SH-SY5Y (cell line): ENCODE measurements at regions not wholly inside any gene's neighbourhood (a gene's known extent, or its start where the extent isn't known, plus 50 kb on each side); places are given as distances from the start of the nearest gene placed in this dataset.

Experiments
- GATA2 ChIP-seq: IDR thresholded peaks from 2 replicates; pipeline ENCODE4 v1.6.1; 2011; ENCODE audit warnings: mild to moderate bottlenecking, low read depth, low read length
- GATA3 ChIP-seq: IDR thresholded peaks from 2 replicates; pipeline ENCODE4 v1.6.1; 2011; ENCODE audit warnings: low read depth, mild to moderate bottlenecking, low read length, moderate library complexity

DNA sequence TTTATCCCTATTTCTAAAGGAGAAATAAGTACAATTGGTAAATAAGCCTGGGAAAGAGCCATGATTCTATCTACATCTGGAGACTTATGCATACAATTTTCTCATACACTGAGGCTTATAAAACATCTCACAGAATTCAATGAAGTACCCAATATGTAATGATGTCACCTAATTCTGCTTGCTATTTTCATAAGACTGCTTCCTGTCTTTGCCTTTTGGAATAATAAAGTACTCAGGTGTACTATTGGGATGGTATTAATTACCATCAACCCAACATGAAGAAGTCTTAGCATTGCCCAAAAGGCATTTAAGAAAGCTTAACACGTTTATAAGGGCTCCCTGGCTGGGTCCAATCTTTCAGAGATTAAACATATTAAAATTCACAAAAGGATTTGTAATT, 216.4 kb upstream of the TSHZ2 start:
- no peak for TF ChIP-seq GATA3
- no peak for TF ChIP-seq GATA2

DNA sequence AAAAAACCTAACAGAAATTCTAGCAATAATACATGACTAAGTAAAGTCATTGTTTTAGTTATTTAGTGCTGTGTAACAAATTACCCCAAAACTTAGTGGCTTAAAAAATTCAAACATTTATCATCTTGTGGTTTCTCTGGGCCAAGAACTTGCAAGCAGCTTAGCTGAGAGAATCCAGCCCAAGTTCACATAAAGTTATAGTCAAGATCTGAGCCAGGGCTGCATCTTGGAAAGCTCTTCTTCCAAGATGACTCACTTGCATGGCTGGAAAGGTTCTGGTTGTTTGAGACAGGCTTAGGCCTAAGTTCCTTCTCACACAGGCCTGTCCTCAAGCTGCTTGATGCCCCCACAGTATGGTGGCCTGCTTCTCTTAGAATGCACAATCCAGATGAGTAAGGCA, 217.8 kb upstream of the TSHZ2 start:
- no peak for TF ChIP-seq GATA2
- TF ChIP-seq GATA3 = no peak

DNA sequence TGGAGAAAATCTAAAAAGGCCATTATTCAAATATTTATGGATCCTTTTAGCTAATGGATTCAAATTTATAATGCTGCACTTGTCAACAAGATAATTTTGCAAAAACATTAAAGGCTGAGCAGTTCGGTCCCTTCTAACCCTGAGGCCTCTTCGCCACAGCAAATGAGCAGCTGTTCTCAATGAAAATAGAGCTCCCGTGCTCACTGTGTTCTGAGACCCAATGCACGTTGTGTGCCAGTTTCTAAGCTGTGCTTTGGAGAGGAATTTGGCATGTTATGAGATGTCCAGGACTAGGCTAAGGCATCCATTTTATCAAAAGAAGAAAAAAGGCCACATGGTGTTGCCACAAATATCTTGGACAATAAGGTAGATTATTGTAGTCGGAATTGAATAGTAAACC, 220.1 kb upstream of the TSHZ2 start:
- TF ChIP-seq GATA2 = no peak
- TF ChIP-seq GATA3 = no peak

GRCh38 chr20:52751571-52751970, 220.6 kb upstream of the TSHZ2 start:
- no peak for TF ChIP-seq GATA2
- no peak for TF ChIP-seq GATA3

DNA sequence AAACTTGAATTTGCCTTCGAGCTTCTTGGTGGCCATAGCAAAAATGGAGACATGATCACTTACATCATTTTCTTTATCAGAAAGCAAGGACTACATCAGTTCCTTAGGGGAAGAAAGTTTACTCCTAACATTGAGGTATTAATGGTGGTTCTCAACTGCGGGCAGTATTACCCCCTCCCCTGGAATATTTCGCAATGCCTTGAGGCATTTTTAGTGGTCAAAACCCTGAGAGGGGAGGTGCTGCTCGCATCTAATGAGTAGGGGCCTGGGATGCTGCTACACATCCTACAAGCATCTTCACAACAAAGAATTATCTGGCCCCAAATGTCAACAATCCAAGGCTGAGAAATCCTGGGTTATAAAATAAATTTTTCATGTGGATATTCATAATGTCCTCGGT, 222.2 kb upstream of the TSHZ2 start:
- TF ChIP-seq GATA2 (no peak), GATA3 (no peak)

- TF ChIP-seq GATA3 (no peak), GATA2 (0 out of 2 replicates have a peak, but pooled peaks have one; percentile 20)
These were observed 223.2 kb upstream of the TSHZ2 start for GRCh38 chr20:52748990-52749389.

DNA sequence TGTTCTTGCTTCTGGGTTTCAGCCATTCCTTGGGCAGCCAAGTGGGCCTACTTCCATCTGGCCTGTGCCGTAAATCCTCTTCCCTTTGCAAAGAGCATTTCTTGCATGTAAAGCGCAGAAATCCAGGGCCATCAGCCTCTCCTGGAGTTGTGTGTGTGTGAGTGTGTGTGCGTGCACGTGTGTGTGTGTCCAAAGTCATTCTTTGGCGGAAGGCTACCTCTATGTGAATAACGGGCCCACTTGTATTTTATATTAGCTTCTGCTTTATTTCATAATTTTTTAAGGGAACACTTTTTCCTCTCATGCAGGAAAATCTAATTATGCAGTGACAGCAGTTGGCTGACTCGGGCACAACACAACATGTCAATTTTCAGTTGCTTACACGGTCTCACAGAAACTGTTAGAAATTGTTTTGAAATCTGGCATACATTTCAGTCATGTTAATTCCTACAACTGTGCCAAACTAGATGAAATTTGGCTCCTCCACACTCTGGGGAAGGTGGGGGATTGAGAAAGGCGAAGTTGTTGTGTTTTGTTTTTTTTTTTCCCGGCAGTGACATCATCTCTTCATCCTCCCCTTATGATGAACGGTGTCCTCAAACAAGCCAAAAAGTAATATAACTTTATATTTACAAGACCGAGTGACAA, 223.7 kb upstream of the TSHZ2 start:
- no peak for TF ChIP-seq GATA3
- no peak for TF ChIP-seq GATA2

- TF ChIP-seq GATA3 (no peak), GATA2 (no peak)
These were observed 224.3 kb upstream of the TSHZ2 start for GRCh38 chr20:52747845-52748284.

GRCh38 chr20:52746770-52747169, 225.4 kb upstream of the TSHZ2 start:
- TF ChIP-seq GATA3 = no peak
- peak; percentile 48 for TF ChIP-seq GATA2

- TF ChIP-seq GATA2 (no peak), GATA3 (no peak)
These were observed 226.0 kb upstream of the TSHZ2 start for GRCh38 chr20:52746190-52746589.

GRCh38 chr20:52744441-52744840, 227.7 kb upstream of the TSHZ2 start:
- TF ChIP-seq GATA2 (no peak), GATA3 (no peak)

- TF ChIP-seq GATA2 = no peak
- no peak for TF ChIP-seq GATA3
These were observed 234.1 kb upstream of the TSHZ2 start for GRCh38 chr20:52738081-52738480.

- TF ChIP-seq GATA3 (no peak), GATA2 (no peak)
These were observed 235.7 kb upstream of the TSHZ2 start for GRCh38 chr20:52736507-52736906.

DNA sequence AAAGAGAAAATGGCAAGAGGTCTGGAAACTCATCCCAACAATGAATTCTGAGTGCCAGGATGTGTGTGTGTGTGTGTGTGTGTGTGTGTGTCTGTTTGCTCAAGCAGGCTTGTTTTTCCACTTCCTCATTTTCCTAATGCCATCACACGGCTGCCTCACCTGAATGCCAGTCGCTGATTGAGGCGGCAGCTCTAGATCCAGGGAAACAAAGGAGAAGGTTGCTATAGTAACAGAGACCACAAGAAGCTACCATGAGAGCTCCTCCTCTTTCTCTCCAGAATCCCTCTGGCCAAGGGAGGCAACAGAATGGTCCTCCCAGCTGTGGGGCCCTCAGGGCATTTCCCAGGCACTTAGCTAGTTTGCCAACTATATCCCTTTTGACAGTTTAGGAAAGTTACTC, 241.1 kb upstream of the TSHZ2 start:
- TF ChIP-seq GATA3 (no peak), GATA2 (no peak)

DNA sequence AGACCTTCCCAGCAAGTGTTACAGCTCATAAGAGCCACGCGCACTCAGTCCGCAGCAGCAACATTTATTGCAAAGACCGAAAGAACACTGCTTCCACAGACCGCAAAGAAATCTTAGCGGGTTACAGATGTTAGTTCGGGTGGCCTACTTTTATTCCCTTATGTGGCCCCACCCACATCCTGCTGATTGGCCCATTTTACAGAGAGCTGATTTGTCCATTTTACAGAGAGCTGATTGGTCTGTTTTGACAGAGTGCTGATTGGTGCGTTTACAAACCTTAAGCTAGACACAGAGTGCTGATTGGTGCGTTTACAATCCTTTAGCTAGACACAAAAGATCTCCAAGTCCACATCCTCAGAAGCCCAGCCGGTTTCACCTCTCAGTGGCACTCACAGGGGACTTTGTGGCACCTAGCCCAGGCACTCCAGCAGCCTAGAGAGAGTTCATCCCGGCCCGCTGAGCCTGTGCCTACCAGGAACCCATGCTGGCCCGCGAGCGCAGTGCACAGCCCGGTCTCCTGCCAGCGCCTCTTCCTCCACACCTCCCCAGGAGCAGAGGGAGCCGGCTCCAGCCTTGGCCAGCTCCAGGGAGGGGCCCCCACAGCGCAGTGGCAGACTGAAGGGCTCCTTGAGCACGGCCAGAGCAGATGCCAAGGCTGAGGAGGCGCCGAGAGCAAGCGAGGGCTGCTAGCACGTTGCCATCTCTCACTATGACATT, 244.3 kb upstream of the TSHZ2 start:
- TF ChIP-seq GATA2 (no peak), GATA3 (no peak)

GRCh38 chr20:52724541-52724940, 247.6 kb upstream of the TSHZ2 start:
- no peak for TF ChIP-seq GATA2
- no peak for TF ChIP-seq GATA3
